DLD1 (cell line): ENCODE measurements at regions not wholly inside any gene's neighbourhood (a gene's known extent, or its start where the extent isn't known, plus 50 kb on each side); places are given as distances from the start of the nearest gene placed in this dataset.
"Not testable (repeated sequence)": the region's sequence is repeated elsewhere in the genome, so short reads cannot be mapped to it uniquely, and the experiment has no call there.

Source experiments
- in situ Hi-C: cut with HindIII; loops from 2 replicates; pipeline ENCODE4 v1.10.0; 2017; ENCODE audit warnings: low sequenced_read_pairs

- in situ Hi-C loops, result no loop called here
Observed at GRCh38 chr13:112144616-112145550, 77.9 kb downstream of the SOX1 start.

GRCh38 chr13:112145551-112146360 is 78.8 kb downstream of the SOX1 start:
- in situ Hi-C loops, result no loop called here

GRCh38 chr13:112150352-112150751 is 83.4 kb downstream of the SOX1 start:
- in situ Hi-C loops, result no loop called here

GRCh38 chr13:112152846-112153245 is 85.9 kb downstream of the SOX1 start:
- in situ Hi-C loops, result no loop called here

GRCh38 chr13:112153364-112153763 is 86.4 kb downstream of the SOX1 start:
- in situ Hi-C loops, result no loop called here

- in situ Hi-C loops, result no loop called here
Observed at GRCh38 chr13:112153846-112154245, 86.9 kb downstream of the SOX1 start.

- in situ Hi-C loops, result no loop called here
Observed at GRCh38 chr13:112154301-112155060, 87.5 kb downstream of the SOX1 start.

- in situ Hi-C loops, result no loop called here
Observed at GRCh38 chr13:112158961-112159360, 92.0 kb downstream of the SOX1 start.

- in situ Hi-C loops, result no loop called here
Observed at GRCh38 chr13:112159575-112160547, 92.9 kb downstream of the SOX1 start.

- in situ Hi-C loops, result no loop called here
Observed at GRCh38 chr13:112160558-112160957, 93.6 kb downstream of the SOX1 start.

- in situ Hi-C loops, result no loop called here
Observed at GRCh38 chr13:112161521-112162301, 94.8 kb downstream of the SOX1 start.

- in situ Hi-C loops, result not testable (repeated sequence)
Observed at GRCh38 chr13:112163691-112164660, 97.0 kb downstream of the SOX1 start.

- in situ Hi-C loops, result no loop called here
Observed at GRCh38 chr13:112165712-112166111, 98.8 kb downstream of the SOX1 start.

- in situ Hi-C loops, result no loop called here
Observed at GRCh38 chr13:112168761-112169160, 101.8 kb downstream of the SOX1 start.

GRCh38 chr13:112169941-112170822 is 103.2 kb downstream of the SOX1 start:
- in situ Hi-C loops, result no loop called here

- in situ Hi-C loops, result no loop called here
Observed at GRCh38 chr13:112170823-112171569, 104.0 kb downstream of the SOX1 start.
